GM19351 (cell line): ENCODE measurements at regions not wholly inside any gene's neighbourhood (a gene's known extent, or its start where the extent isn't known, plus 50 kb on each side); places are given as distances from the start of the nearest gene placed in this dataset.

Experiments used
- ATAC-seq: cut with Tn5 transposase; IDR thresholded peaks from one replicate; pipeline ENCODE4 v1.9.1; 2021; ENCODE audit warnings: mild to moderate bottlenecking, moderate library complexity; ENCODE audit not compliant: unreplicated experiment

- ATAC-seq = no peak
Measured at GRCh38 chr6:147621263-147621662, 112.8 kb downstream of the SAMD5 start.

GRCh38 chr6:147621961-147622360 is 113.5 kb downstream of the SAMD5 start:
- no peak for ATAC-seq

- ATAC-seq = no peak
Measured at GRCh38 chr6:147624946-147625515, 116.5 kb downstream of the SAMD5 start.

- ATAC-seq = no peak
Measured at GRCh38 chr6:147625946-147626345, 117.5 kb downstream of the SAMD5 start.

GRCh38 chr6:147627411-147627810 is 118.9 kb downstream of the SAMD5 start:
- no peak for ATAC-seq

GRCh38 chr6:147633191-147633590 is 124.7 kb downstream of the SAMD5 start:
- no peak for ATAC-seq

- ATAC-seq = no peak
Measured at GRCh38 chr6:147637620-147638195, 129.2 kb downstream of the SAMD5 start.

- ATAC-seq = no peak
Measured at GRCh38 chr6:147639279-147639678, 130.8 kb downstream of the SAMD5 start.

GRCh38 chr6:147640606-147641005 is 132.1 kb downstream of the SAMD5 start:
- ATAC-seq = no peak

GRCh38 chr6:147641511-147641910 is 133.0 kb downstream of the SAMD5 start:
- ATAC-seq = no peak

- no peak for ATAC-seq
Measured at GRCh38 chr6:147642458-147642857, 134.0 kb downstream of the SAMD5 start.

- no peak for ATAC-seq
Measured at GRCh38 chr6:147643341-147644200, 135.1 kb downstream of the SAMD5 start.

- no peak for ATAC-seq
Measured at GRCh38 chr6:147648916-147649315, 140.4 kb downstream of the SAMD5 start.

GRCh38 chr6:147651249-147652063 is 143.0 kb downstream of the SAMD5 start:
- no peak for ATAC-seq

- no peak for ATAC-seq
Measured at GRCh38 chr6:147653631-147654030, 145.1 kb downstream of the SAMD5 start.

- ATAC-seq = no peak
Measured at GRCh38 chr6:147654103-147654845, 145.8 kb downstream of the SAMD5 start.

- no peak for ATAC-seq
Measured at GRCh38 chr6:147660334-147661311, 152.1 kb downstream of the SAMD5 start.

- ATAC-seq = no peak
Measured at GRCh38 chr6:147662646-147663045, 154.2 kb downstream of the SAMD5 start.

- ATAC-seq = no peak
Measured at GRCh38 chr6:147664092-147664491, 155.6 kb downstream of the SAMD5 start.
